Upper lobe of right lung (tissue), 1 donor: ENCODE measurements at regions not wholly inside any gene's neighbourhood (a gene's known extent, or its start where the extent isn't known, plus 50 kb on each side); places are given as distances from the start of the nearest gene placed in this dataset.
A peak's percentile ranks its signal among the peaks of the same experiment; 100 is the strongest.

Experiments used
- ATAC-seq: fragments of 200-7000 bp; cut with Tn5 transposase; one replicate; pipeline ENCODE4 v1.9.1; 2020; ENCODE audit warnings: mild to moderate bottlenecking, moderate library complexity
- DNase-seq: peaks from one replicate; pipeline ENCODE4 v3.0.0-alpha.2; 2020
- H3K27ac ChIP-seq: fragments of 200-600 bp; one replicate; pipeline ENCODE4 v1.8.0; 2022
- H3K27me3 ChIP-seq: fragments of 200-600 bp; one replicate; pipeline ENCODE4 v1.8.0; 2022; ENCODE audit warnings: mild to moderate bottlenecking
- H3K36me3 ChIP-seq: fragments of 200-600 bp; one replicate; pipeline ENCODE4 v1.8.0; 2022
- H3K4me1 ChIP-seq: fragments of 200-600 bp; one replicate; pipeline ENCODE4 v1.8.0; 2022
- H3K4me3 ChIP-seq: fragments of 200-600 bp; one replicate; pipeline ENCODE4 v1.8.0; 2022; ENCODE audit warnings: mild to moderate bottlenecking
- H3K9me3 ChIP-seq: fragments of 200-600 bp; one replicate; pipeline ENCODE4 v1.8.0; 2022
- intact Hi-C: fragments of 100-400 bp; cut with DNase I; formaldehyde crosslinking; loops from one replicate; pipeline ENCODE4 v1.11.0; 2022
- TF ChIP-seq, protein P1 (sequence below): fragments of 200-600 bp; IDR thresholded peaks from one replicate; pipeline ENCODE4 v1.8.0; 2022; ENCODE audit warnings: antibody characterized with exemption
- donor health status: DM: no; HTN: yes; CAD: no; lungs with severe emphysema.

DNA sequence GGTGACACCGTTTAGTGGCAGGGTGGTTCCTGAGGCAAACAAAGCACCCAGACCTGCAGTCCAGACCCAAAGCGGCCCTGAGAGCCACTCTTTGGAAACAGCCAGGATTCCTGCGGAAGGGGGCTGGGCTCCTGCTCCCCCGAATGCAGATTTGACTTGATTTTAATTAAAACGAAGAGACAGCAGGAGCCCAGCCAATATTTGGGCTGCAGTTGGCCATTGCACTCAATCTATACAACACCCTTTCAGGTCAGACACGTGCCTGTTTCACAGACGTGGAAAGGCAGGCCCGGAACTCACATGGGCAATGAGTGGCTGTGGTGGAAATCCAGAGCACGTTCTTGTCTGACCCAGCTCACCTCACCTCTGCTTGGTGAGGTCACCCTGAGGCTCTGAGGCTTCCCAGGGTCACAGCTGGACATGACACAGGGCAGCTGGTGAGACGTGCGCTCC, 122.4 kb downstream of the NDUFA10 start:
- ATAC-seq (no peak), DNase-seq (no peak)
- TF ChIP-seq, protein P1, sequence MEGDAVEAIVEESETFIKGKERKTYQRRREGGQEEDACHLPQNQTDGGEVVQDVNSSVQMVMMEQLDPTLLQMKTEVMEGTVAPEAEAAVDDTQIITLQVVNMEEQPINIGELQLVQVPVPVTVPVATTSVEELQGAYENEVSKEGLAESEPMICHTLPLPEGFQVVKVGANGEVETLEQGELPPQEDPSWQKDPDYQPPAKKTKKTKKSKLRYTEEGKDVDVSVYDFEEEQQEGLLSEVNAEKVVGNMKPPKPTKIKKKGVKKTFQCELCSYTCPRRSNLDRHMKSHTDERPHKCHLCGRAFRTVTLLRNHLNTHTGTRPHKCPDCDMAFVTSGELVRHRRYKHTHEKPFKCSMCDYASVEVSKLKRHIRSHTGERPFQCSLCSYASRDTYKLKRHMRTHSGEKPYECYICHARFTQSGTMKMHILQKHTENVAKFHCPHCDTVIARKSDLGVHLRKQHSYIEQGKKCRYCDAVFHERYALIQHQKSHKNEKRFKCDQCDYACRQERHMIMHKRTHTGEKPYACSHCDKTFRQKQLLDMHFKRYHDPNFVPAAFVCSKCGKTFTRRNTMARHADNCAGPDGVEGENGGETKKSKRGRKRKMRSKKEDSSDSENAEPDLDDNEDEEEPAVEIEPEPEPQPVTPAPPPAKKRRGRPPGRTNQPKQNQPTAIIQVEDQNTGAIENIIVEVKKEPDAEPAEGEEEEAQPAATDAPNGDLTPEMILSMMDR = no peak

DNA sequence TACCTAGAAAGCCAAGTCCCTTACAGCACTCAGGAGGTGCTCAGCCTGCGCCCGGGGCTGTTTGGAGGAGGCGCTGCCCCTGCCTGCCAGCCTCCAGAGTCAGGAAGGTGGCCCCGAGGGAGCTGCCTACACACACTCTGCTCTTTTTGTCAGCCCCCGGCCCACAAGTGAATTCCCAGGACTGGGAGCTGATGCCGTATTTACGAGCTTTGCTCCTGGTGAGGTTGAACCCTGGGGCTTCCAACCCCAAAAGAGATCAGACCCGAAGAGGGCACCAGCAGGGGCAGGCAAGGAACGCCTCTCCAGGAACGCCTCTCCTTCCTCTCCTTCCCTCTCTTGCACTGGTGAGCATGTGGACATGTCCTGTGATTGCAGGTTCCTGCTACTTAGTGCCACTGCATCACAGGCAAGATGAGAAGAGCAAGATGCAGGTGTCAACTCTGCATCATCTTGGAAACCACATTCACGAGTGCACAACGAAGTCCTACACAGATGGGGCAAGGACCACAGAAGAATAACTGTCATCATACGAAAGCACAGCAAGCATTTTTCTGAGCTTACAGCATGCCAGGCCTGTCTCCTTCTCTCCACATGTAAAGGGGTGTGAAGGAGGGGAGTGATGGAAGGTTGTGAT, 126.7 kb downstream of the NDUFA10 start:
- ATAC-seq = no peak
- H3K4me1 ChIP-seq = no peaks in the 10 kb centered on the region
- TF ChIP-seq, protein P1 = no peak
- peak; percentile 49 for DNase-seq
- H3K27ac ChIP-seq = no peak overlapping the region
- no peak overlapping the region for H3K4me3 ChIP-seq
- intact Hi-C loops = no loop called here
- H3K36me3 ChIP-seq = no peaks in the 10 kb centered on the region
- no peaks in the 10 kb centered on the region for H3K9me3 ChIP-seq
- H3K27me3 ChIP-seq = no peaks in the 10 kb centered on the region

More for the DNA sequence above, 122.4 kb downstream of the NDUFA10 start:
- no peaks in the 10 kb centered on the region for H3K36me3 ChIP-seq
- H3K4me3 ChIP-seq = no peak overlapping the region
- intact Hi-C loops = no loop called here
- no peak overlapping the region for H3K27ac ChIP-seq
- H3K9me3 ChIP-seq = no peaks in the 10 kb centered on the region
- H3K4me1 ChIP-seq = no peaks in the 10 kb centered on the region
- H3K27me3 ChIP-seq = no peaks in the 10 kb centered on the region

- no peaks in the 10 kb centered on the region for H3K36me3 ChIP-seq
- no peak overlapping the region for H3K27ac ChIP-seq
- H3K4me3 ChIP-seq = no peak overlapping the region
- no peak for DNase-seq
- H3K9me3 ChIP-seq = no peaks in the 10 kb centered on the region
- H3K4me1 ChIP-seq = no peaks in the 10 kb centered on the region
- no peaks in the 10 kb centered on the region for H3K27me3 ChIP-seq
- TF ChIP-seq, protein P1 = no peak
- intact Hi-C loops = no loop called here
- ATAC-seq = no peak
Measured at GRCh38 chr2:239897596-239898235, 127.4 kb downstream of the NDUFA10 start.

DNA sequence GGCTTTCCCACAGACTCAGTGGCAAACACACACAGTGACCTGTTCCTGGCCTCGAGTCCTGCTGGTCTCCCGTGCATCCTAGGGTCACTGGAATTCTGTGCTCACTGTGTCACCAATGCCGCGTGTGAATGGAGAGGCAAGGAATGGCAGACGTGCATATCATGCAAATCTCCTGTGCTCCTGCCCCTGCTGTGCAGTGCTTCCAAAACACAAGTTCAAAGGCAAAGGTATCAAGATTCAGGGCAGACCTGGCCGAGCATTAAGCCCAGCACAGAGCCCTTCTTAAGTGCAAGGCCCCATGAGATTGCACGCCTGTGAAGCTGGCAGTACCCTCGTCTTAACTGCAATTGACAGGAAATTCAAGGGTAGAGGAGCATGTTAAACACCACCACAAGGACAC, 129.1 kb downstream of the NDUFA10 start:
- no peaks in the 10 kb centered on the region for H3K27me3 ChIP-seq
- TF ChIP-seq, protein P1 = no peak
- intact Hi-C loops = no loop called here
- DNase-seq (no peak), ATAC-seq (no peak)
- no peaks in the 10 kb centered on the region for H3K9me3 ChIP-seq
- H3K4me3 ChIP-seq = no peak overlapping the region
- no peak overlapping the region for H3K27ac ChIP-seq
- no peaks in the 10 kb centered on the region for H3K36me3 ChIP-seq
- no peaks in the 10 kb centered on the region for H3K4me1 ChIP-seq

- no peaks in the 10 kb centered on the region for H3K27me3 ChIP-seq
- no peak overlapping the region for H3K27ac ChIP-seq
- TF ChIP-seq, protein P1 = no peak
- no peaks in the 10 kb centered on the region for H3K36me3 ChIP-seq
- DNase-seq (no peak), ATAC-seq (peak; percentile 49)
- no peaks in the 10 kb centered on the region for H3K4me1 ChIP-seq
- H3K4me3 ChIP-seq = no peak overlapping the region
- H3K9me3 ChIP-seq = no peaks in the 10 kb centered on the region
- intact Hi-C loops = no loop called here
Measured at GRCh38 chr2:239895669-239896068, 129.5 kb downstream of the NDUFA10 start.
